ENCODE measurements at regions not wholly inside any gene's neighbourhood (a gene's known extent, or its start where the extent isn't known, plus 50 kb on each side); places are given as distances from the start of the nearest gene placed in this dataset.

GRCh38 chr3:174538151-174538550, 321.0 kb upstream of the NAALADL2 start:
- DNase-seq (ENCODE audit: low spot score): no peak
- ChIA-PET POLR2A (no interaction called here), CTCF (ENCODE audit: unreplicated experiment) (no interaction called here)
- Histone ChIP-seq H3K4me2 (ENCODE audit: low read length) (no peak overlapping the region), H3K27ac (ENCODE audit: low read depth, low read length, poor library complexity, severe bottlenecking) (no peak overlapping the region), H3K4me1 (ENCODE audit: insufficient read depth, low read length, poor library complexity, severe bottlenecking) (no peaks in the 10 kb centered on the region), H2AFZ (ENCODE audit: low read length) (no peak overlapping the region), H4K20me1 (ENCODE audit: insufficient read depth, low read length) (no peaks in the 10 kb centered on the region), H3K36me3 (ENCODE audit: insufficient read depth, low read length) (no peaks in the 10 kb centered on the region), H3K79me2 (ENCODE audit: insufficient read depth, low read depth, low read length) (no peaks in the 10 kb centered on the region), H3K9me3 (ENCODE audit: low read length) (no peaks in the 10 kb centered on the region), H3K4me3 (ENCODE audit: low read depth, low read length, poor library complexity, severe bottlenecking) (no peak overlapping the region), H3K9me2 (ENCODE audit: insufficient read depth, low read length) (no peaks in the 10 kb centered on the region)
- BruUV-seq (replicated peaks): no TSS peak
- TF ChIP-seq CTCF (conservative IDR thresholded peaks at IDR 0.05; ENCODE audit: low read length) (no peak), EZH2phosphoT487 (IDR thresholded peaks at IDR 0.05; ENCODE audit: borderline replicate concordance, low read depth, low read length) (no peak)
- intact Hi-C loops (cut with micrococcal nuclease; ENCODE audit: unreplicated experiment): no loop called here

GRCh38 chr3:174540116-174540908, 318.8 kb upstream of the NAALADL2 start:
- intact Hi-C loops (cut with micrococcal nuclease; ENCODE audit: unreplicated experiment): no loop called here
- ChIA-PET CTCF (ENCODE audit: unreplicated experiment) (no interaction called here), POLR2A (interaction anchor here (0.5 to 0.6 kb wide), 3 partner anchors 20 to 1309 kb away, joined by 3 to 4 read pairs (median 3); no protein-coding TSS in a partner anchor)
- Histone ChIP-seq H3K4me3 (ENCODE audit: low read depth, low read length, poor library complexity, severe bottlenecking) (no peak overlapping the region), H3K36me3 (ENCODE audit: insufficient read depth, low read length) (no peaks in the 10 kb centered on the region), H3K79me2 (ENCODE audit: insufficient read depth, low read depth, low read length) (no peaks in the 10 kb centered on the region), H2AFZ (ENCODE audit: low read length) (no peak overlapping the region), H3K27ac (ENCODE audit: low read depth, low read length, poor library complexity, severe bottlenecking) (no peak overlapping the region), H3K9me3 (ENCODE audit: low read length) (no peaks in the 10 kb centered on the region), H4K20me1 (ENCODE audit: insufficient read depth, low read length) (no peaks in the 10 kb centered on the region), H3K9me2 (ENCODE audit: insufficient read depth, low read length) (no peaks in the 10 kb centered on the region), H3K4me2 (ENCODE audit: low read length) (no peak overlapping the region), H3K4me1 (ENCODE audit: insufficient read depth, low read length, poor library complexity, severe bottlenecking) (no peaks in the 10 kb centered on the region)
- DNase-seq (ENCODE audit: low spot score): no peak
- no TSS peak for BruUV-seq (replicated peaks)
- no peak for TF ChIP-seq CTCF (conservative IDR thresholded peaks at IDR 0.05; ENCODE audit: low read length)
- no peak for TF ChIP-seq EZH2phosphoT487 (IDR thresholded peaks at IDR 0.05; ENCODE audit: borderline replicate concordance, low read depth, low read length)

GRCh38 chr3:174541708-174542315, 317.3 kb upstream of the NAALADL2 start:
- intact Hi-C loops (cut with micrococcal nuclease; ENCODE audit: unreplicated experiment): no loop called here
- no peak for DNase-seq (ENCODE audit: low spot score)
- Histone ChIP-seq H3K4me1 (ENCODE audit: insufficient read depth, low read length, poor library complexity, severe bottlenecking) (no peaks in the 10 kb centered on the region), H3K36me3 (ENCODE audit: insufficient read depth, low read length) (no peaks in the 10 kb centered on the region), H4K20me1 (ENCODE audit: insufficient read depth, low read length) (no peaks in the 10 kb centered on the region), H3K27ac (ENCODE audit: low read depth, low read length, poor library complexity, severe bottlenecking) (no peak overlapping the region), H3K4me3 (ENCODE audit: low read depth, low read length, poor library complexity, severe bottlenecking) (no peak overlapping the region), H2AFZ (ENCODE audit: low read length) (no peak overlapping the region), H3K9me3 (ENCODE audit: low read length) (no peaks in the 10 kb centered on the region), H3K4me2 (ENCODE audit: low read length) (no peak overlapping the region), H3K79me2 (ENCODE audit: insufficient read depth, low read depth, low read length) (no peaks in the 10 kb centered on the region), H3K9me2 (ENCODE audit: insufficient read depth, low read length) (no peaks in the 10 kb centered on the region)
- TF ChIP-seq EZH2phosphoT487 (IDR thresholded peaks at IDR 0.05; ENCODE audit: borderline replicate concordance, low read depth, low read length): no peak
- BruUV-seq (replicated peaks): no TSS peak
- CTCF ChIA-PET (ENCODE audit: unreplicated experiment): no interaction called here
- POLR2A ChIA-PET: no interaction called here
